ENCODE measurements at regions not wholly inside any gene's neighbourhood (a gene's known extent, or its start where the extent isn't known, plus 50 kb on each side); places are given as distances from the start of the nearest gene placed in this dataset.

DNA sequence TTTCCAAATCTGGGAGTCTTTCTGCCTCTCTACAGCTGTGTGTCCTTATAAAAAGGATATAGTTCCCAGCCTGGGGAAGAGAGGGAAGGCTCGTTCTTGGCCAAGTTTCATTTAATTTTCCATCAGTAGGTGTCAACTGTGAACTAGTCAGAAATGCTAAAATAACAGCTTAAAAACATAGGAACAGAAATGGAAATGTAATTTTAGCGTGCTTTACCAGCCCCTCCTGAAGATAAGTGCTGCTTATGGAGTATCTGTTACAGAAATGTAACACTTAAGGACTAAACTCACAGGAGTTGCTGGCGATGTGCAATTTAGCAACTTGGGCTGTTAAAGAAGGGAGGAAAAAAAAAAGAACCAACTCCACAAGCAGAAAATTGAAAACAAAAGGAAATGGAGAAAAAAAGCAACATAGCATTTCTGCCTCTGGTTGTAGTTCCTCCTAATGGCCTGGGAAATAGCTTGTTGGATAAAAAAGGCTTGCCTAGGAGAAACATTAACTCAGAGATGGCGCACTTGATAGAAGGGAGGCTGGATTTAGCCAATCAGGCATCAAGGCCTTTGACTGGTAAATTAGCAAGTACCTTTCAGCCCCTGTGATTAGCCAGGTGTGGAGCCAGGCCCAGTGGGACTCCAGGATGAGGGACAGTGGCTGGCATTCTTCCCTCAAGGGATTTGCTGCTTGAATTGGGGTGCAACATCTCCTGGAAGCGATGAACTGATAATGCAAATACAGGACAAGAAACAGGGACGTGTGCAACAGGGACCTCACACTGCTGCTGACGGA, 84.3 kb downstream of the RPLP1 start:
- Histone ChIP-seq H3K36me3 (no peaks in the 10 kb centered on the region), H3K4me3 (ENCODE audit: low read depth, low read length) (no peak overlapping the region), H3K27me3 (ENCODE audit: insufficient read depth, low read depth, severe bottlenecking) (no peaks in the 10 kb centered on the region), H3K9me3 (ENCODE audit: severe bottlenecking) (no peaks in the 10 kb centered on the region), H3K27ac (peak overlapping the region; percentile 12)
- DNase-seq = no peak
- TF ChIP-seq, protein P1, sequence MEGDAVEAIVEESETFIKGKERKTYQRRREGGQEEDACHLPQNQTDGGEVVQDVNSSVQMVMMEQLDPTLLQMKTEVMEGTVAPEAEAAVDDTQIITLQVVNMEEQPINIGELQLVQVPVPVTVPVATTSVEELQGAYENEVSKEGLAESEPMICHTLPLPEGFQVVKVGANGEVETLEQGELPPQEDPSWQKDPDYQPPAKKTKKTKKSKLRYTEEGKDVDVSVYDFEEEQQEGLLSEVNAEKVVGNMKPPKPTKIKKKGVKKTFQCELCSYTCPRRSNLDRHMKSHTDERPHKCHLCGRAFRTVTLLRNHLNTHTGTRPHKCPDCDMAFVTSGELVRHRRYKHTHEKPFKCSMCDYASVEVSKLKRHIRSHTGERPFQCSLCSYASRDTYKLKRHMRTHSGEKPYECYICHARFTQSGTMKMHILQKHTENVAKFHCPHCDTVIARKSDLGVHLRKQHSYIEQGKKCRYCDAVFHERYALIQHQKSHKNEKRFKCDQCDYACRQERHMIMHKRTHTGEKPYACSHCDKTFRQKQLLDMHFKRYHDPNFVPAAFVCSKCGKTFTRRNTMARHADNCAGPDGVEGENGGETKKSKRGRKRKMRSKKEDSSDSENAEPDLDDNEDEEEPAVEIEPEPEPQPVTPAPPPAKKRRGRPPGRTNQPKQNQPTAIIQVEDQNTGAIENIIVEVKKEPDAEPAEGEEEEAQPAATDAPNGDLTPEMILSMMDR (IDR thresholded peaks at IDR 0.05; ENCODE audit: low read depth, low read length) = no peak

DNA sequence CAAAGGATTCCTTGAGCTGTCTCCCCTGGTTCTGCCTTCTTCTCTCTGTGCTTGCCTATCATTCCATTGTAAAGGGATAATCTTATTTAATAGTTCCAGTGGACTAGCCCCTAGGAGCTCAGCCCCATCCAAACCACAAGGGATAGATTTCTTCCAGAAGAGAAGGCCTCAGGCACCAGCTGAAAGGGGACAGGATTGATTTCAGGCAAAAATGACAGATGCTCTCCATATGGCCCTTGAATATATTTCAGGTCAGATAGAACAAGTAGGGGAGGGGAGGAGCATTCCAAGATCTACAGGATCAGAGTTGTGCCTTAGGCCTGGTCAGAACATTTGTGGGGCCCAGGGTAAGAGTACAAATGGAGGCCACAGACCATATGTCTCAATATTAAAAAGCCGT, 85.3 kb downstream of the RPLP1 start:
- peak; percentile 72 for DNase-seq
- TF ChIP-seq, protein P1 (IDR thresholded peaks at IDR 0.05; ENCODE audit: low read depth, low read length) = no peak
- H3K27me3 ChIP-seq (ENCODE audit: insufficient read depth, low read depth, severe bottlenecking) = no peaks in the 10 kb centered on the region
- H3K4me3 ChIP-seq (ENCODE audit: low read depth, low read length) = no peak overlapping the region
- no peaks in the 10 kb centered on the region for H3K9me3 ChIP-seq (ENCODE audit: severe bottlenecking)
- peak overlapping the region; percentile 46 for H3K27ac ChIP-seq
- H3K36me3 ChIP-seq = no peaks in the 10 kb centered on the region

DNA sequence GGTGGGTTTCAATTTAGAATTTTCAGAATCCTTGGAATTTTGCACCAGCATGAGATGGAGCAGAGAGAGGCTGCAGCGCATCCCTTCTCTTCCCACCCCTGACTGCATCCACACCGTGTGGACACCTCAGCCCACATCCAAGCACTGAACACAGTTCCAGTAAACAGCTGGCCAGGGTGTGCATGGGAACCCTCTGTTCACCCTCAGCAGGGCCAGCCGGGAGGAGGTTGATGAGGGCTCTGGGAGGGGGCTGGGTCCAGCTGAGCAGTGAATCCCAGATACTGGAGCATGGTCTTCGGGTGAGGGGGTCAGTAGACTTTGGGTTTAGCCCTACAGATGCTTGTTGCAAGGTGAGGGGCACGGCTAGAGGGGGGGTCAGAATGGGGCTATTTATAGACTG, 85.8 kb downstream of the RPLP1 start:
- Histone ChIP-seq H3K27me3 (ENCODE audit: insufficient read depth, low read depth, severe bottlenecking) (no peaks in the 10 kb centered on the region), H3K9me3 (ENCODE audit: severe bottlenecking) (no peaks in the 10 kb centered on the region), H3K36me3 (no peaks in the 10 kb centered on the region), H3K4me3 (ENCODE audit: low read depth, low read length) (no peak overlapping the region), H3K27ac (peak overlapping the region; percentile 46)
- DNase-seq = peak; percentile 54
- TF ChIP-seq, protein P1 (IDR thresholded peaks at IDR 0.05; ENCODE audit: low read depth, low read length) = no peak

DNA sequence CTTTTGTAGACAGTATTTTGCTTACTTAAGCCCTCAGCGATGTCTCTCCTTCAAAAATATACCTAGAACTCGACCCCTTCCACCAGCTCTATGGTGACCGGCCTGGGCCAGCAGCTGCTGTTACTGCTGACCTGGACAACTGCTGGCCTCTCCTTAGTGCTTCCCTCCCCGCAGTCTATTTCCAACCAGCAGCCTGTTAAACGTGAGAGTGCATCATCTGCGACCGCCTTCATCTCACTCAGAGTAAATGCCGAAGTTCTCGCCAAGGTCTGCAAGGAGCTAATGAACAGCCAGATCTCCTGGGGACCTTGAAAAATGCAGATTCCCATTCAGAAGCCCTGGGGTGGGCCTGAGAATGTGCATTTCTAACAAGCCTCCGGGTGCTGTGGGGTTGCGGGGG, 86.7 kb downstream of the RPLP1 start:
- DNase-seq = no peak
- Histone ChIP-seq H3K4me3 (ENCODE audit: low read depth, low read length) (no peak overlapping the region), H3K9me3 (ENCODE audit: severe bottlenecking) (no peaks in the 10 kb centered on the region), H3K36me3 (no peaks in the 10 kb centered on the region), H3K27ac (no peak overlapping the region), H3K27me3 (ENCODE audit: insufficient read depth, low read depth, severe bottlenecking) (no peaks in the 10 kb centered on the region)
- TF ChIP-seq, protein P1 (IDR thresholded peaks at IDR 0.05; ENCODE audit: low read depth, low read length) = no peak

DNA sequence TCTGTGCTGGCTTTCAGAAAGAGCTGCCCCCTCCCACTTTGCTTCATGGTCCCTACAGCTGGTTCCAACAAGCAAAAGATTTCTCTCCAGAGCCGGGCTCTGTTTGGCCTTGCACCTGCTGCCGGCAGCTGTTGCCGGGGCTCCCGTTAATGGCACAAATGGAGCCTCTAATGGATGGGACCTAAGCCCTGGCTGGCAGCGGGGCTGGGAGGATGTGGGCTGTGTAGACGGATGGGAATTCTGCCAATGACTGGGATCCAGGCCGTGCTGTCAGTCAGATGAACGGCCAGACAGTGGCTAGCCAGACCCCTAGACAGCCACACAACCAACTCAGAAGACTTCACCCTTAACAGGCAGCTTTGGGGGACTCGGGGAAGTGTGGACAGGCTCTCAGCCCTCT, 88.0 kb downstream of the RPLP1 start:
- Histone ChIP-seq H3K9me3 (ENCODE audit: severe bottlenecking) (no peaks in the 10 kb centered on the region), H3K27me3 (ENCODE audit: insufficient read depth, low read depth, severe bottlenecking) (no peaks in the 10 kb centered on the region), H3K4me3 (ENCODE audit: low read depth, low read length) (no peak overlapping the region), H3K27ac (no peak overlapping the region), H3K36me3 (no peaks in the 10 kb centered on the region)
- no peak for DNase-seq
- TF ChIP-seq, protein P1 (IDR thresholded peaks at IDR 0.05; ENCODE audit: low read depth, low read length) = no peak

DNA sequence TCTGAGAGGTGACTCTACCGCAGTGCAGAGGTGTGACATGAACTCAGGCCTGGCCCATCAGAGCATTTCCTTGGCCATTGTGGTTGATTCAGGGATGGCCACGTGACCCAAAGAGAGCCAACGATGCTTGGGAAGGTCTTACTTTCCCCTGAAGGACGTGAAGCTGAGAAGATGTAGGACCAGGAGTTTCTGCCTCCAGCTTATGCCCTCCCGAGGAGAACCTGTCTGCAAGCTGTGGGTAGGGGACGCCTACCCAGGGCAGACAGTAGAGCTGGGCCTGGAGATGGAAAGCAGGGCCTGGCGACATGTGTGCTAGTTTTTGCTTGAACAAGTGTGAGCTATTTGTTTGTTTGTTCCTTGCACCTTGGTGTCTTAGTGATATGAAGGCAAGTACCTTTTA, 89.4 kb downstream of the RPLP1 start:
- H3K27ac ChIP-seq = no peak overlapping the region
- no peaks in the 10 kb centered on the region for H3K36me3 ChIP-seq
- TF ChIP-seq, protein P1 (IDR thresholded peaks at IDR 0.05; ENCODE audit: low read depth, low read length) = no peak
- no peaks in the 10 kb centered on the region for H3K9me3 ChIP-seq (ENCODE audit: severe bottlenecking)
- no peaks in the 10 kb centered on the region for H3K27me3 ChIP-seq (ENCODE audit: insufficient read depth, low read depth, severe bottlenecking)
- H3K4me3 ChIP-seq (ENCODE audit: low read depth, low read length) = no peak overlapping the region
- no peak for DNase-seq

Measured in WERI-Rb-1 (cell line).